ENCODE measurements at regions not wholly inside any gene's neighbourhood (a gene's known extent, or its start where the extent isn't known, plus 50 kb on each side); places are given as distances from the start of the nearest gene placed in this dataset.
"Not testable (repeated sequence)": the region's sequence is repeated elsewhere in the genome, so short reads cannot be mapped to it uniquely, and the experiment has no call there.

DNA sequence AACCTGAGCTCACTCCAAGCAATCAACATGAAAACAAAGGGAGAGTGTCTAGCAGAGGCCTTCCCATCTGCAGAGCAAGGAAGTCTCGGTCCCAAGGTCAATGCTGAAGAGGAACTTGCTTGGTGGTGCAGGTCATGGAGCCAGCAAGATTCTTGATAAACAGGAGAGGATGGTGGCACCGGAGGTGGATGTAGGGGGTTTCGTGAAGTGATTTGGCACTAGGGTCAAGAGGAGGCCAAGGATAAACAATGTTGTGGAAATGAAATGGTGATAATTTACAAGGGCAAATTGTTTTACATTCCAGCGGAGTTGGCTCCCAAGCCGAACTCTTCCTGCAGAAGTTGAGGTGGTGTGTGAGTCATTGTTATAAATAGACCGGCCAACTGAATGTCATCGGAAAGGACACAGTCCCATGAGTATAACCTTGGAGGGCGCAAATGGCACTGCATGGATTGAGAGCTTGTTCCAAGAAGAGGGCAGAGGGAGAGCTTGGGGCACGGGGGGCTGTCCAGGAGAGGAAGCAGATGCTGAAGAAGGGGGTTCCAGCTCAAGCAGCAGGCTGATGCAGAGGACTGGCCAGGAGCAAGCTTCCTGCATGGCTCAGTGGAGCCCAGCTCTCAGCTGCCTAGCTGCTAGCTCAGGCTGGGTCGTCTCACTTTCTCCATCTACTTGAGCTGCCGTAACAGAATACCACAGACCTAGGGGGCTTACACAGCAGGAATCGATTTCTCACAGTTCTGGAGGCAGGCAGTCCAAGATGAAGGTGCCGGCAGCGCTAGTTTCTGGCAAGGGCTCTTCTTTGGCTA lies 136.6 kb downstream of the COPRS start:
- no peaks in the 10 kb centered on the region for H3K4me1 ChIP-seq (ENCODE audit: low read length)
- TF ChIP-seq, protein P1, sequence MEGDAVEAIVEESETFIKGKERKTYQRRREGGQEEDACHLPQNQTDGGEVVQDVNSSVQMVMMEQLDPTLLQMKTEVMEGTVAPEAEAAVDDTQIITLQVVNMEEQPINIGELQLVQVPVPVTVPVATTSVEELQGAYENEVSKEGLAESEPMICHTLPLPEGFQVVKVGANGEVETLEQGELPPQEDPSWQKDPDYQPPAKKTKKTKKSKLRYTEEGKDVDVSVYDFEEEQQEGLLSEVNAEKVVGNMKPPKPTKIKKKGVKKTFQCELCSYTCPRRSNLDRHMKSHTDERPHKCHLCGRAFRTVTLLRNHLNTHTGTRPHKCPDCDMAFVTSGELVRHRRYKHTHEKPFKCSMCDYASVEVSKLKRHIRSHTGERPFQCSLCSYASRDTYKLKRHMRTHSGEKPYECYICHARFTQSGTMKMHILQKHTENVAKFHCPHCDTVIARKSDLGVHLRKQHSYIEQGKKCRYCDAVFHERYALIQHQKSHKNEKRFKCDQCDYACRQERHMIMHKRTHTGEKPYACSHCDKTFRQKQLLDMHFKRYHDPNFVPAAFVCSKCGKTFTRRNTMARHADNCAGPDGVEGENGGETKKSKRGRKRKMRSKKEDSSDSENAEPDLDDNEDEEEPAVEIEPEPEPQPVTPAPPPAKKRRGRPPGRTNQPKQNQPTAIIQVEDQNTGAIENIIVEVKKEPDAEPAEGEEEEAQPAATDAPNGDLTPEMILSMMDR (IDR thresholded peaks at IDR 0.05; ENCODE audit: low read length): no peak
- no peak for TF ChIP-seq EZH2phosphoT487 (IDR thresholded peaks at IDR 0.05; ENCODE audit: low read length)
- no peak for TF ChIP-seq EZH2 (optimal IDR thresholded peaks at IDR 0.05; ENCODE audit: low read depth, low read length)
- no peaks in the 10 kb centered on the region for H3K27me3 ChIP-seq (replicated peaks; ENCODE audit: insufficient read depth, low read length)
- no peaks in the 10 kb centered on the region for H3K9me3 ChIP-seq (replicated peaks; ENCODE audit: insufficient read depth, low read length)
- H2AFZ ChIP-seq (ENCODE audit: low read length): no peak overlapping the region
- H3K79me2 ChIP-seq (ENCODE audit: low read length): no peaks in the 10 kb centered on the region
- no peak overlapping the region for H3K9ac ChIP-seq (ENCODE audit: low read length)
- no peaks in the 10 kb centered on the region for H3K36me3 ChIP-seq (replicated peaks; ENCODE audit: insufficient read depth, low read length)
- H3K4me2 ChIP-seq (ENCODE audit: low read depth, low read length): no peak overlapping the region
- no peak overlapping the region for H3K4me3 ChIP-seq (ENCODE audit: low read length)
- no peak for DNase-seq
- no peaks in the 10 kb centered on the region for H3K9me2 ChIP-seq (replicated peaks; ENCODE audit: insufficient read depth, low read length)
- H3K27ac ChIP-seq (ENCODE audit: low read length): no peak overlapping the region
- no peaks in the 10 kb centered on the region for H3F3A ChIP-seq (ENCODE audit: insufficient read depth, low read length)
- H4K20me1 ChIP-seq (ENCODE audit: insufficient read depth, low read length): no peaks in the 10 kb centered on the region

DNA sequence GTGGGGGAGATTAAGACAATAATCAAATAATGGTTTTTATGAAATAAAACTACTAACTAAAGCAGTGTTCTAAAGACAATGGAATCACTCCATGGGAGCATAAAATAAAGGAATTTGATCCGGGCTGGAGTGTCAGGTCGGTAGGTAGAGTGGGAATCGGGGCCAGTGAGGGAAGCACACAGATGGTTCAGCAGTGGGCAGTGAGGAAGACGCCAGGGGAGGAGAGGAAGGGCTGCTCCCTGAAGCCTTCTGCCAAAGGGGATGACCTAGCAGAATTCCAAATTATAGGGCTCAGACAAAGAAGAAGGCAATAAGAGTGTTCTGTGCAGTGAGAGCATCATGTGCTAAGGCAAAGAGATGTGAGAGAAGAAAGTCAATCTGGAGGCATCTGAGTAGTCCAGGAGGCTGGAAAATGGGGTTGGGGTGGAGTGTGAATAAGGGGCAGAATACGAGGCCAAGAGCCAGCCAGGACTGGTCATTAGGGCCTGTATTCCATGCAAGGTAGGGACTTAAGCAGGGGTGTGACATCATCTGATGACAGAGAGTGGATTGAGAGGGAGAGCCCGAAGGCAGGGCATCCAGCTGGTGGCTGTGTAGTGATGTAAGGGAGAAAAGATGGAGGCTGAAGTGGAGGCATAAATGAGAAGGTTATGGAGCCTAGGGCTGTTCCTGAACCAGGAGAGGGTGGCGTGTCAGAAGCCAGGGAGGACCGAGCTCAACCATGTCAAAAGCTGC lies 137.6 kb downstream of the COPRS start:
- no peaks in the 10 kb centered on the region for H3K4me1 ChIP-seq (ENCODE audit: low read length)
- no peak for DNase-seq
- no peaks in the 10 kb centered on the region for H4K20me1 ChIP-seq (ENCODE audit: insufficient read depth, low read length)
- no peak overlapping the region for H3K4me3 ChIP-seq (ENCODE audit: low read length)
- TF ChIP-seq, protein P1 (IDR thresholded peaks at IDR 0.05; ENCODE audit: low read length): no peak
- no peak for TF ChIP-seq EZH2 (optimal IDR thresholded peaks at IDR 0.05; ENCODE audit: low read depth, low read length)
- no peak for TF ChIP-seq EZH2phosphoT487 (IDR thresholded peaks at IDR 0.05; ENCODE audit: low read length)
- H3K27me3 ChIP-seq (replicated peaks; ENCODE audit: insufficient read depth, low read length): no peaks in the 10 kb centered on the region
- H2AFZ ChIP-seq (ENCODE audit: low read length): no peak overlapping the region
- no peak overlapping the region for H3K4me2 ChIP-seq (ENCODE audit: low read depth, low read length)
- H3K79me2 ChIP-seq (ENCODE audit: low read length): no peaks in the 10 kb centered on the region
- H3K9me3 ChIP-seq (replicated peaks; ENCODE audit: insufficient read depth, low read length): no peaks in the 10 kb centered on the region
- H3K36me3 ChIP-seq (replicated peaks; ENCODE audit: insufficient read depth, low read length): no peaks in the 10 kb centered on the region
- no peak overlapping the region for H3K9ac ChIP-seq (ENCODE audit: low read length)
- no peaks in the 10 kb centered on the region for H3F3A ChIP-seq (ENCODE audit: insufficient read depth, low read length)
- H3K9me2 ChIP-seq (replicated peaks; ENCODE audit: insufficient read depth, low read length): no peaks in the 10 kb centered on the region
- H3K27ac ChIP-seq (ENCODE audit: low read length): no peak overlapping the region

DNA sequence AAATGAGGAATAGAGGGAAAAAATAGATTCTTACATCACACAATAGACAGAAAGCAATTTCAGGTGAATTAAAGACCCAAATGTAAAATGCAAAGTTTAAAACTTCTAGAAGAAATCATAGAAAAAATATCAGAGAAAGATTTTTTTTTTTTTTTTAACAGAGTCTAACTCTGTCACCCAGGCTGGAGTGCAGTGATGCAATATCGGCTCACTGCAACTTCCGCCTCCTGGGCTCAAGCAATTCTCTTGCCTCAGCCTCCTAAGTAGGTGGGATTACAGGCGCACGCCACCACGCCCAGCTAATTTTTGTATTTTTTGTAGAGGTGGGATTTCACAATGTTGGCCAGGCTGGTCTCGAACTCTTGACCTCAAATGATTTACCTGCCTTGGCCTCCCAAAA lies 141.8 kb downstream of the COPRS start:
- H3K79me2 ChIP-seq (ENCODE audit: low read length); H3K27me3 ChIP-seq (replicated peaks; ENCODE audit: insufficient read depth, low read length); H3K36me3 ChIP-seq (replicated peaks; ENCODE audit: insufficient read depth, low read length); DNase-seq; H3K9me2 ChIP-seq (replicated peaks; ENCODE audit: insufficient read depth, low read length); H3K9me3 ChIP-seq (replicated peaks; ENCODE audit: insufficient read depth, low read length); H3K4me2 ChIP-seq (ENCODE audit: low read depth, low read length); H3K4me3 ChIP-seq (ENCODE audit: low read length); H3K9ac ChIP-seq (ENCODE audit: low read length); H3F3A ChIP-seq (ENCODE audit: insufficient read depth, low read length); H3K4me1 ChIP-seq (ENCODE audit: low read length); H3K27ac ChIP-seq (ENCODE audit: low read length); H2AFZ ChIP-seq (ENCODE audit: low read length); H4K20me1 ChIP-seq (ENCODE audit: insufficient read depth, low read length): not testable (repeated sequence)

DNA sequence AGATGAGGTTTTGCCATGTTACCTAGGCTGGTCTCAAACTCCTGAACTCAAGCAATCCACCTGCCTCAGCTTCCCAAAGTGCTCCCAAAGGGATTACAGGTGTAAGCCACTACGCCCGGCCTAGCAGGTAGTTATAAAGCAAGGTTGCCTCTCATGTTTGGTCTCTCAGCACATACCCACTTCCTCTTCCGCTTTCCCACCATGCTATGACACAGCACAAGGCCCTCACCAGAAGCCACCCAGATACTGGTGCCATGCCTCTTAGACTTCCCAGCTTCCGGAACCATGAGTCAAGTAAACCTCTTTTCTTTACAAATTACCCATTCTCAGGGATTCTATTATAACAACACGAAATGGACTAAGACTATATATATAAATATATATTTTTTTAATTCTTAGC lies 143.6 kb downstream of the COPRS start:
- no peaks in the 10 kb centered on the region for H3K4me1 ChIP-seq (ENCODE audit: low read length)
- no peak overlapping the region for H3K27ac ChIP-seq (ENCODE audit: low read length)
- no peaks in the 10 kb centered on the region for H3K9me2 ChIP-seq (replicated peaks; ENCODE audit: insufficient read depth, low read length)
- H4K20me1 ChIP-seq (ENCODE audit: insufficient read depth, low read length): no peaks in the 10 kb centered on the region
- H3K27me3 ChIP-seq (replicated peaks; ENCODE audit: insufficient read depth, low read length): no peaks in the 10 kb centered on the region
- TF ChIP-seq, protein P1 (IDR thresholded peaks at IDR 0.05; ENCODE audit: low read length): no peak
- no peak for TF ChIP-seq EZH2 (optimal IDR thresholded peaks at IDR 0.05; ENCODE audit: low read depth, low read length)
- no peak for TF ChIP-seq EZH2phosphoT487 (IDR thresholded peaks at IDR 0.05; ENCODE audit: low read length)
- no peak overlapping the region for H2AFZ ChIP-seq (ENCODE audit: low read length)
- H3K79me2 ChIP-seq (ENCODE audit: low read length): no peaks in the 10 kb centered on the region
- no peaks in the 10 kb centered on the region for H3K36me3 ChIP-seq (replicated peaks; ENCODE audit: insufficient read depth, low read length)
- H3F3A ChIP-seq (ENCODE audit: insufficient read depth, low read length): no peaks in the 10 kb centered on the region
- H3K9me3 ChIP-seq (replicated peaks; ENCODE audit: insufficient read depth, low read length): no peaks in the 10 kb centered on the region
- DNase-seq: no peak
- H3K4me2 ChIP-seq (ENCODE audit: low read depth, low read length): no peak overlapping the region
- H3K9ac ChIP-seq (ENCODE audit: low read length): no peak overlapping the region
- no peak overlapping the region for H3K4me3 ChIP-seq (ENCODE audit: low read length)
